HG03039 (cell line): ENCODE measurements at regions not wholly inside any gene's neighbourhood (a gene's known extent, or its start where the extent isn't known, plus 50 kb on each side); places are given as distances from the start of the nearest gene placed in this dataset.

Source experiments
- ATAC-seq: cut with Tn5 transposase; IDR thresholded peaks from one replicate; pipeline ENCODE4 v1.9.1; 2021; ENCODE audit warnings: mild to moderate bottlenecking, moderate library complexity; ENCODE audit not compliant: unreplicated experiment

GRCh38 chr10:128461991-128462390 is 335.8 kb upstream of the MKI67 start:
- no peak for ATAC-seq

- no peak for ATAC-seq
These were observed 336.6 kb upstream of the MKI67 start for GRCh38 chr10:128462844-128463243.

GRCh38 chr10:128463991-128464760 is 338.0 kb upstream of the MKI67 start:
- no peak for ATAC-seq

GRCh38 chr10:128465697-128466096 is 339.5 kb upstream of the MKI67 start:
- ATAC-seq: no peak

GRCh38 chr10:128466831-128467371 is 340.7 kb upstream of the MKI67 start:
- ATAC-seq: no peak

GRCh38 chr10:128468462-128468861 is 342.2 kb upstream of the MKI67 start:
- no peak for ATAC-seq

GRCh38 chr10:128469515-128469914 is 343.3 kb upstream of the MKI67 start:
- no peak for ATAC-seq

- ATAC-seq: no peak
These were observed 344.2 kb upstream of the MKI67 start for GRCh38 chr10:128470321-128470965.

GRCh38 chr10:128471151-128471550 is 344.9 kb upstream of the MKI67 start:
- no peak for ATAC-seq

GRCh38 chr10:128472196-128472595 is 346.0 kb upstream of the MKI67 start:
- ATAC-seq: no peak

GRCh38 chr10:128473396-128473795 is 347.2 kb upstream of the MKI67 start:
- no peak for ATAC-seq

- no peak for ATAC-seq
These were observed 347.7 kb upstream of the MKI67 start for GRCh38 chr10:128473911-128474310.

GRCh38 chr10:128474571-128474970 is 348.3 kb upstream of the MKI67 start:
- no peak for ATAC-seq

- ATAC-seq: no peak
These were observed 349.6 kb upstream of the MKI67 start for GRCh38 chr10:128475686-128476367.

GRCh38 chr10:128476368-128476725 is 350.1 kb upstream of the MKI67 start:
- no peak for ATAC-seq

GRCh38 chr10:128476845-128477244 is 350.6 kb upstream of the MKI67 start:
- no peak for ATAC-seq

- no peak for ATAC-seq
These were observed 354.4 kb upstream of the MKI67 start for GRCh38 chr10:128480601-128481000.

GRCh38 chr10:128481152-128481840 is 355.1 kb upstream of the MKI67 start:
- ATAC-seq: no peak

- ATAC-seq: no peak
These were observed 355.8 kb upstream of the MKI67 start for GRCh38 chr10:128482052-128482451.

GRCh38 chr10:128483216-128483615 is 357.0 kb upstream of the MKI67 start:
- no peak for ATAC-seq

GRCh38 chr10:128484041-128484440 is 357.8 kb upstream of the MKI67 start:
- no peak for ATAC-seq
